ENCODE measurements at regions not wholly inside any gene's neighbourhood (a gene's known extent, or its start where the extent isn't known, plus 50 kb on each side); places are given as distances from the start of the nearest gene placed in this dataset.

DNA sequence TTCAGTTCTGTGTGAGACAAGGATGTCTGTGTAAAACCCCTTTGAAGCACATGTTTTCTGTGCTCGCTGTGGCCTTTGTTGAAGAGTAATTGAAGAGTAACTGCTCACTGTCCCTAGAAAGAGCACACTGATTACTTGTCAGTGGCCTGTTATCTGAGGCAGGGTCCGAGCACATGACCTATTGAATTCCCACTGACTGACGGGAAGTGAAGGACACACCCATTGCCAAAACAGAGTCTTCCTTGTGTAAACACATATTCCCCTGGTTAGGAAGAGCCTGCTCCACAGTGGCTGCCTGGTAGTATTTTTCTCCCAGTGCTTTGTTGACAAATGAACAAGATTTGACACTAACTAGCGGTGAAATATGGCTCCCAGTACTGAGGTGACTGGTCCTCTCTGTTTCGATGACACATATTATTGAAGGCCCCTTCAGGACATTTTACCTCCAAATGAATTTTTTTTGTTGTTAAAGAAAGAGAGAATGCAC is 148.5 kb upstream of the GYPC start:
- Histone ChIP-seq H3K36me3 (ENCODE audit: insufficient read depth, insufficient read length, low read length) (no peaks in the 10 kb centered on the region), H3K4me3 (ENCODE audit: insufficient read length, low read depth) (no peak overlapping the region), H3K9ac (ENCODE audit: insufficient read length, low read depth) (no peak overlapping the region), H3K9me3 (ENCODE audit: insufficient read depth, low read length) (no peaks in the 10 kb centered on the region), H3K27me3 (ENCODE audit: insufficient read depth, insufficient read length) (no peaks in the 10 kb centered on the region), H3K4me1 (ENCODE audit: insufficient read depth, insufficient read length) (peaks cover 2% of the 10 kb centered on the region)
- TF ChIP-seq SUZ12 (IDR thresholded peaks at IDR 0.05; ENCODE audit: extremely low read depth, insufficient read depth, insufficient read length), result no peak
- no peak for TF ChIP-seq ZNF274 (IDR thresholded peaks at IDR 0.05; ENCODE audit: low read depth, low read length)
- TF ChIP-seq YY1 (IDR thresholded peaks at IDR 0.05; ENCODE audit: insufficient read depth, insufficient read length), result no peak
- no peak for DNase-seq (ENCODE audit: low read depth, low spot score)

DNA sequence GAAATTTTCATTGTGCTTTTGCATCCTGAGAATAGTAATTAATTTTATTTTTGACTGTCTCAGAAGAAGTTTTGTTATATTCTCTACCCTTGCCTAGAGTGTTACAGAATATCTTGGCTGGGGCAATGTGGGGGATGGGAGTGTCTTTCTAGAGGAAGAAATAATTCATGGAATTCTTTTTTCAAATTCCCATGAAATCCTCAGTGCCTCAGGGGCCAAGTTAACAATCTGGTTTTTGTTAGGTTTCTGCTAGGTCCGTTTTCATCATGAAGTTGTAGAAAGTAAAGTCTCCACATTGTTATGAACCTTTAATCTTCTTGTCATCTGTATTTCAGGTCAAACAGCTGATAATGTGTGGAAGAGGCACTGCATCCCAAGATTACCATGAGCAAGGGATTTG is 145.6 kb upstream of the GYPC start:
- H3K9me3 ChIP-seq (ENCODE audit: insufficient read depth, low read length), result peaks cover 3% of the 10 kb centered on the region; the same call in 1 of the 2 replicates
- no peak overlapping the region for H3K4me3 ChIP-seq (ENCODE audit: insufficient read length, low read depth)
- peaks cover 2% of the 10 kb centered on the region for H3K4me1 ChIP-seq (ENCODE audit: insufficient read depth, insufficient read length)
- DNase-seq (ENCODE audit: low read depth, low spot score), result no peak
- TF ChIP-seq YY1 (IDR thresholded peaks at IDR 0.05; ENCODE audit: insufficient read depth, insufficient read length) (no peak), ZNF274 (IDR thresholded peaks at IDR 0.05; ENCODE audit: low read depth, low read length) (no peak), SUZ12 (IDR thresholded peaks at IDR 0.05; ENCODE audit: extremely low read depth, insufficient read depth, insufficient read length) (no peak)
- H3K27me3 ChIP-seq (ENCODE audit: insufficient read depth, insufficient read length), result no peaks in the 10 kb centered on the region
- no peak overlapping the region for H3K9ac ChIP-seq (ENCODE audit: insufficient read length, low read depth)
- H3K36me3 ChIP-seq (ENCODE audit: insufficient read depth, insufficient read length, low read length), result no peaks in the 10 kb centered on the region

DNA sequence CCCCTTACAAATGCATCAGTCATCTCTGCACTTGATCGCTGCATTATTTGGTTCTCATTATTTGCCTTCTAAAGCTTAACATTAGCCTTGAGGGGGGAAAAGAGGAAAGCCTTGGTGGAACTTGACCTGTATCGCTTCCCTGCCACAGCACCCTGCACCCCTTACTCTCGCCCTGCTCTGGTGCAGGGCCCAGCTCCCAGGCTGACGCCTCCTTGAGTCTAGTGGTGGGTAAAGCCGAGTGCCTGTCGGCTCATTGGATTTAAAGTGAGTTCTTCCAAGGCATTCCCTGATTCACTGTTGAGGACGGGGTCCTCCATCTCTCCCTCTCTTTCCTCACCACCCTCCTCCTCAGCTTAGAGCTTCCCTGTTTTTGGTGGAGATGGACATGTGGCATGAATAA is 145.0 kb upstream of the GYPC start:
- DNase-seq (ENCODE audit: low read depth, low spot score), result no peak
- Histone ChIP-seq H3K4me3 (ENCODE audit: insufficient read length, low read depth) (no peak overlapping the region), H3K36me3 (ENCODE audit: insufficient read depth, insufficient read length, low read length) (no peaks in the 10 kb centered on the region), H3K4me1 (ENCODE audit: insufficient read depth, insufficient read length) (peaks cover 2% of the 10 kb centered on the region), H3K9ac (ENCODE audit: insufficient read length, low read depth) (no peak overlapping the region), H3K9me3 (ENCODE audit: insufficient read depth, low read length) (peaks cover 8% of the 10 kb centered on the region; the same call in 1 of the 2 replicates), H3K27me3 (ENCODE audit: insufficient read depth, insufficient read length) (no peaks in the 10 kb centered on the region)
- no peak for TF ChIP-seq ZNF274 (IDR thresholded peaks at IDR 0.05; ENCODE audit: low read depth, low read length)
- TF ChIP-seq YY1 (IDR thresholded peaks at IDR 0.05; ENCODE audit: insufficient read depth, insufficient read length), result no peak
- no peak for TF ChIP-seq SUZ12 (IDR thresholded peaks at IDR 0.05; ENCODE audit: extremely low read depth, insufficient read depth, insufficient read length)

DNA sequence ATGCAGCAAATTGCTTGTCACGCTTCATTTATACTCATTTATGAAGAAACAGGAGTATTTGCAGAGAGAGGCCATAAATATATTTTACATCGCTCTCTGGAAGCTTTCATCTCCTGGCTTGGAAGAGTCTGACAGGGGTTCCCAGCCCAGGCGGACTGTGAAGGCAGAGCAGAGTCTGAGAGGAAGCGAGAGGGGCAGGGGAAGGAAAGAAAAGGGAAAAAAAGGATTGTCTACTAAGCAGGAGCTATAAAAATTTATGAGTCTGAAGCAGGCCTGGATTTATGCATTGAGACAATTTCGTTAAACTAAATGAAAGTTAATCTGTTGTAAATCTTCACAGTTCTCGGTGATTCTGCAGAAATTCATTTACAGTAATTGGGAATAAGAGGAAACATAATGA is 143.9 kb upstream of the GYPC start:
- Histone ChIP-seq H3K4me1 (ENCODE audit: insufficient read depth, insufficient read length) (no peaks in the 10 kb centered on the region), H3K9ac (ENCODE audit: insufficient read length, low read depth) (no peak overlapping the region), H3K27me3 (ENCODE audit: insufficient read depth, insufficient read length) (no peaks in the 10 kb centered on the region), H3K9me3 (ENCODE audit: insufficient read depth, low read length) (peaks cover 8% of the 10 kb centered on the region; the same call in 1 of the 2 replicates), H3K36me3 (ENCODE audit: insufficient read depth, insufficient read length, low read length) (no peaks in the 10 kb centered on the region), H3K4me3 (ENCODE audit: insufficient read length, low read depth) (no peak overlapping the region)
- DNase-seq (ENCODE audit: low read depth, low spot score), result no peak
- no peak for TF ChIP-seq YY1 (IDR thresholded peaks at IDR 0.05; ENCODE audit: insufficient read depth, insufficient read length)
- no peak for TF ChIP-seq ZNF274 (IDR thresholded peaks at IDR 0.05; ENCODE audit: low read depth, low read length)
- no peak for TF ChIP-seq SUZ12 (IDR thresholded peaks at IDR 0.05; ENCODE audit: extremely low read depth, insufficient read depth, insufficient read length)

DNA sequence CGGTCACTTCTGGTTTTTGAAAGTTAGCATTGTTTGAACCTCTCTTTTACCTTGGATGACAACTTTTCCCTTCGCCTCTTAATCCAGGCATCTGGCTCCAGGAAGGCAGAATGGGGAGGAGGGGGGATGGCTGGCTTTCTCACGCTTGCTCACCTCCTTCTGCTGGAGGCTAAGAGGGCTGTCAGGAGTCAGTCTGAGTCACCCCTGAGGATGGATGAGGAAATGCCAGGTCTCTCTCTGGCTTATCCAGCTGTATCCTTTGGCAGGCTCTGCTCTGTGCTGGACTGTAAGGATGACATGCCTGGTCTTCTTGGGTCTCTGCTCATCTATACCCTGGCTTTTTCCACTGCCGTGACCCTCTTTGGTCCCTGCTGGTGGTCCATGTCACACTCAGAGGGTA is 142.9 kb upstream of the GYPC start:
- TF ChIP-seq SUZ12 (IDR thresholded peaks at IDR 0.05; ENCODE audit: extremely low read depth, insufficient read depth, insufficient read length), result no peak
- no peak for TF ChIP-seq ZNF274 (IDR thresholded peaks at IDR 0.05; ENCODE audit: low read depth, low read length)
- TF ChIP-seq YY1 (IDR thresholded peaks at IDR 0.05; ENCODE audit: insufficient read depth, insufficient read length), result no peak
- H3K4me3 ChIP-seq (ENCODE audit: insufficient read length, low read depth), result no peak overlapping the region
- no peak overlapping the region for H3K9ac ChIP-seq (ENCODE audit: insufficient read length, low read depth)
- DNase-seq (ENCODE audit: low read depth, low spot score), result no peak
- H3K27me3 ChIP-seq (ENCODE audit: insufficient read depth, insufficient read length), result no peaks in the 10 kb centered on the region
- H3K36me3 ChIP-seq (ENCODE audit: insufficient read depth, insufficient read length, low read length), result no peaks in the 10 kb centered on the region
- H3K9me3 ChIP-seq (ENCODE audit: insufficient read depth, low read length), result peaks cover 8% of the 10 kb centered on the region; the same call in 1 of the 2 replicates
- H3K4me1 ChIP-seq (ENCODE audit: insufficient read depth, insufficient read length), result no peaks in the 10 kb centered on the region

DNA sequence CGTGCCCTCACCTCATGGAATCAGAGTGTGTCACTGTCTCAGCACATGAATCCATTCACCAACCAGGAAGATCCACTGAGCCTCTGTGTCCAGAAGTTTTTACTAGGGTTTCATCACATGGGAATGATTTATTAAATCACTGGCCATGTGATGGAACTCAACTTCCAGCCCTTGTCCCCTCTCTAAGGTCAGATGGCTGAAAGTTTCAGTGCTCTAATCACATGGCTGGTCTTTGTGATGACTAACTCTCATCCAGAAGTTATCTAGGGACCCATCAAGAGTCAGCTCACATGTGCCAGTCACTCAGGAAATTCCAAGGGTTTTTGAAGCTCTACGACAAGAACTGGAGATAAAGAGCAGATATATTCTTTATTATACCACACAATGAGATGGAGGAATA is 140.5 kb upstream of the GYPC start:
- Histone ChIP-seq H3K4me1 (ENCODE audit: insufficient read depth, insufficient read length) (no peaks in the 10 kb centered on the region), H3K4me3 (ENCODE audit: insufficient read length, low read depth) (no peak overlapping the region), H3K27me3 (ENCODE audit: insufficient read depth, insufficient read length) (no peaks in the 10 kb centered on the region), H3K9me3 (ENCODE audit: insufficient read depth, low read length) (peaks cover 8% of the 10 kb centered on the region; the same call in 1 of the 2 replicates), H3K36me3 (ENCODE audit: insufficient read depth, insufficient read length, low read length) (no peaks in the 10 kb centered on the region), H3K9ac (ENCODE audit: insufficient read length, low read depth) (no peak overlapping the region)
- no peak for DNase-seq (ENCODE audit: low read depth, low spot score)
- TF ChIP-seq ZNF274 (IDR thresholded peaks at IDR 0.05; ENCODE audit: low read depth, low read length) (no peak), YY1 (IDR thresholded peaks at IDR 0.05; ENCODE audit: insufficient read depth, insufficient read length) (no peak), SUZ12 (IDR thresholded peaks at IDR 0.05; ENCODE audit: extremely low read depth, insufficient read depth, insufficient read length) (no peak)

DNA sequence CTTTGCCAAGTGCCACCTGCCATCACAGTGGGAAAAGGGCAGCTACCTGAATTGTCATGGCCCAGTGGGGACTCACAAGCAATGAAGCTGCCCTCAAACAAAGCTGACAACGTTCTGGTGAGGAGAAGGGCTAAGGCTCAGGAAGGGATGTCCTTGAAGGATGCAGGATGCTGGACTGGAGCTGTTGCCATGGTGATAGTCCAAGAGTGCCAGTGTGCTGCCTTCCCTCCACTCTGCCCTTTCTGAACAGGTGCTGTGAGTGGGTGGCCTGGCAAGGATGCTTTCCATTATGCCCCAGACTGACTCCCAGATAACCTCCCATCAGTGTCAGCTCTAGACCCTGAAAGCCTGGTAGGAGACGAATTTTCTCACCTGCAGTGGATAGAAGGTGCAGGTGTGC is 137.8 kb upstream of the GYPC start:
- Histone ChIP-seq H3K4me1 (ENCODE audit: insufficient read depth, insufficient read length) (no peaks in the 10 kb centered on the region), H3K9ac (ENCODE audit: insufficient read length, low read depth) (no peak overlapping the region), H3K27me3 (ENCODE audit: insufficient read depth, insufficient read length) (no peaks in the 10 kb centered on the region), H3K9me3 (ENCODE audit: insufficient read depth, low read length) (peaks cover 8% of the 10 kb centered on the region; the same call in 1 of the 2 replicates), H3K36me3 (ENCODE audit: insufficient read depth, insufficient read length, low read length) (no peaks in the 10 kb centered on the region), H3K4me3 (ENCODE audit: insufficient read length, low read depth) (no peak overlapping the region)
- TF ChIP-seq YY1 (IDR thresholded peaks at IDR 0.05; ENCODE audit: insufficient read depth, insufficient read length) (no peak), ZNF274 (IDR thresholded peaks at IDR 0.05; ENCODE audit: low read depth, low read length) (no peak), SUZ12 (IDR thresholded peaks at IDR 0.05; ENCODE audit: extremely low read depth, insufficient read depth, insufficient read length) (no peak)
- no peak for DNase-seq (ENCODE audit: low read depth, low spot score)
